ENCODE measurements at regions not wholly inside any gene's neighbourhood (a gene's known extent, or its start where the extent isn't known, plus 50 kb on each side); places are given as distances from the start of the nearest gene placed in this dataset.
A peak's percentile ranks its signal among the peaks of the same experiment; 100 is the strongest.

- Histone ChIP-seq H3K4me1 (ENCODE audit: control insufficient read depth, insufficient read depth, low read length) (peaks cover 20% of the 10 kb centered on the region), H3K4me3 (ENCODE audit: low read length) (no peak overlapping the region), H3K9me3 (replicated peaks; ENCODE audit: control insufficient read depth, low read depth, low read length) (peaks cover 2% of the 10 kb centered on the region), H3K36me3 (ENCODE audit: control insufficient read depth, insufficient read depth, low read length) (no peaks in the 10 kb centered on the region), H3K27me3 (ENCODE audit: control insufficient read depth, insufficient read depth, low read length) (no peaks in the 10 kb centered on the region), H3K27ac (ENCODE audit: low read length) (no peak overlapping the region)
- DNase-seq = no peak
These were observed 278.3 kb downstream of the TNS1 start for GRCh38 chr2:217724471-217724870.

- peaks cover 2% of the 10 kb centered on the region for H3K9me3 ChIP-seq (replicated peaks; ENCODE audit: control insufficient read depth, low read depth, low read length)
- WGBS (ENCODE audit: insufficient coverage) = 92% methylated on average over 7 of the region's 9 CpGs
- DNase-seq = no peak
These were observed 278.8 kb downstream of the TNS1 start for GRCh38 chr2:217723981-217724380.

DNA sequence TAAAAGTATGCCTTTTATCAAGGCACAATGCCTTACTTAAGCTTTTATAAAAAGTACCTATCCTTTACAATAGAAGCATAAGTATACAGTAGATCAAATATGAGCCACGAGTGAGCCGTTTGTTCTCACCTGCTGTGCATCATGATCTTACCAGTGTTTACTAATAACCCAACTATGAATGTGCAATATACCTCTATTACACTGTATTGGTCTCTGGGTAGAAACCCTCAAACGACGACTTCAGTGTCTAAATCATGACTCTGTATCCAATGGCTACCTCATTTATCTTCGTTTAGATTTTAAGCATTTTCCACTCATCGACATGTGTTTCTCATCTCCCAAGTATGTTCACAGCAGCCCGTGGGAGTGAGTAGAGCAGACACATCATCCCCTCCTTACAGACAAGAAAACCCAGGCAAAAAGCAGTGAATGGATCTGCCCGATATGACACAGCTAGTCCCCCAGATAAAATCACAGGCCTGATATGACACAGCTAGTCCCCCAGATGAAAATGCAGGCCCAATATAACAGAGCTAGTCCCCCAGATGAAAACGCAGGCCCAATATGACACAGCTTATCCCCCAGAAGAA, 279.8 kb downstream of the TNS1 start:
- no peaks in the 10 kb centered on the region for H3K36me3 ChIP-seq (ENCODE audit: control insufficient read depth, insufficient read depth, low read length)
- DNase-seq = peak; percentile 83
- WGBS (ENCODE audit: insufficient coverage) = 35% methylated on average over 4 of the region's 9 CpGs
- H3K27ac ChIP-seq (ENCODE audit: low read length) = peak overlapping the region; percentile 69
- H3K4me3 ChIP-seq (ENCODE audit: low read length) = no peak overlapping the region
- no peaks in the 10 kb centered on the region for H3K27me3 ChIP-seq (ENCODE audit: control insufficient read depth, insufficient read depth, low read length)
- peaks cover 2% of the 10 kb centered on the region for H3K9me3 ChIP-seq (replicated peaks; ENCODE audit: control insufficient read depth, low read depth, low read length)
- peaks cover 16% of the 10 kb centered on the region for H3K4me1 ChIP-seq (ENCODE audit: control insufficient read depth, insufficient read depth, low read length)

More at GRCh38 chr2:217723981-217724380, 278.8 kb downstream of the TNS1 start:
- no peaks in the 10 kb centered on the region for H3K36me3 ChIP-seq (ENCODE audit: control insufficient read depth, insufficient read depth, low read length)
- H3K27ac ChIP-seq (ENCODE audit: low read length) = no peak overlapping the region
- H3K4me3 ChIP-seq (ENCODE audit: low read length) = no peak overlapping the region
- H3K4me1 ChIP-seq (ENCODE audit: control insufficient read depth, insufficient read depth, low read length) = peaks cover 16% of the 10 kb centered on the region
- no peaks in the 10 kb centered on the region for H3K27me3 ChIP-seq (ENCODE audit: control insufficient read depth, insufficient read depth, low read length)

DNA sequence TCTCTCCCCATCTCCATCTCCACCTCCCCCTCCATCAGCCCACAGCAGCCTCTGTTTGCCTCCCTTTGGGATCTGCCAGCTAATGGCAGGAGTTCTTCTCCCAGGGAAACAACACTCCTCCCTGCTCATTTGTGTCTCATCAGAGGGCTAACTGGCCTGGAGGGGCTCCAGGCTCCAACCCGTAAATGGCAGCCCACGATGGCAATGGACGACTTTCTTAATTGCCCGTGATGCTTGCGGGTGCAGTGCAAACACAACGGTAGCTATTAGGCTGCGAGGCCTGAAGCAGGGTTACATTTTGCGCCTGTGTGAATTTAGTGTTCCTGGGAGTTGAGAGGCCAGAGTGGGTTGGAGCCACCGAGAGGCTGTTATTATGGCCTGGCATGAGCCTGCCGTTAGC, 285.1 kb downstream of the TNS1 start:
- Histone ChIP-seq H3K27me3 (ENCODE audit: control insufficient read depth, insufficient read depth, low read length) (no peaks in the 10 kb centered on the region), H3K4me3 (ENCODE audit: low read length) (no peak overlapping the region), H3K9me3 (replicated peaks; ENCODE audit: control insufficient read depth, low read depth, low read length) (peaks cover 9% of the 10 kb centered on the region), H3K36me3 (ENCODE audit: control insufficient read depth, insufficient read depth, low read length) (no peaks in the 10 kb centered on the region), H3K4me1 (ENCODE audit: control insufficient read depth, insufficient read depth, low read length) (peaks cover 25% of the 10 kb centered on the region), H3K27ac (ENCODE audit: low read length) (no peak overlapping the region)
- DNase-seq = no peak
- 86% methylated on average over 9 of the region's 10 CpGs for WGBS (ENCODE audit: insufficient coverage)

GRCh38 chr2:217715484-217715883, 287.3 kb downstream of the TNS1 start:
- 80% methylated on average over 1 of the region's 1 CpG for WGBS (ENCODE audit: insufficient coverage)
- H3K36me3 ChIP-seq (ENCODE audit: control insufficient read depth, insufficient read depth, low read length) = no peaks in the 10 kb centered on the region
- no peaks in the 10 kb centered on the region for H3K27me3 ChIP-seq (ENCODE audit: control insufficient read depth, insufficient read depth, low read length)
- peaks cover 8% of the 10 kb centered on the region for H3K9me3 ChIP-seq (replicated peaks; ENCODE audit: control insufficient read depth, low read depth, low read length)
- no peak for DNase-seq
- H3K4me1 ChIP-seq (ENCODE audit: control insufficient read depth, insufficient read depth, low read length) = peaks cover 36% of the 10 kb centered on the region
- H3K27ac ChIP-seq (ENCODE audit: low read length) = no peak overlapping the region
- H3K4me3 ChIP-seq (ENCODE audit: low read length) = no peak overlapping the region

GRCh38 chr2:217714287-217714751, 288.5 kb downstream of the TNS1 start:
- Histone ChIP-seq H3K36me3 (ENCODE audit: control insufficient read depth, insufficient read depth, low read length) (no peaks in the 10 kb centered on the region), H3K27me3 (ENCODE audit: control insufficient read depth, insufficient read depth, low read length) (no peaks in the 10 kb centered on the region), H3K9me3 (replicated peaks; ENCODE audit: control insufficient read depth, low read depth, low read length) (peaks cover 8% of the 10 kb centered on the region), H3K27ac (ENCODE audit: low read length) (peak overlapping the region; percentile 67), H3K4me1 (ENCODE audit: control insufficient read depth, insufficient read depth, low read length) (peaks cover 46% of the 10 kb centered on the region), H3K4me3 (ENCODE audit: low read length) (no peak overlapping the region)
- DNase-seq = peak; percentile 87
- 6% methylated on average over 7 of the region's 10 CpGs for WGBS (ENCODE audit: insufficient coverage)

- H3K27me3 ChIP-seq (ENCODE audit: control insufficient read depth, insufficient read depth, low read length) = no peaks in the 10 kb centered on the region
- H3K36me3 ChIP-seq (ENCODE audit: control insufficient read depth, insufficient read depth, low read length) = no peaks in the 10 kb centered on the region
- peak; percentile 87 for DNase-seq
- H3K4me3 ChIP-seq (ENCODE audit: low read length) = no peak overlapping the region
- peaks cover 8% of the 10 kb centered on the region for H3K9me3 ChIP-seq (replicated peaks; ENCODE audit: control insufficient read depth, low read depth, low read length)
- WGBS (ENCODE audit: insufficient coverage) = 57% methylated on average over 12 of the region's 16 CpGs
- peak overlapping the region; percentile 62 for H3K27ac ChIP-seq (ENCODE audit: low read length)
- peaks cover 50% of the 10 kb centered on the region for H3K4me1 ChIP-seq (ENCODE audit: control insufficient read depth, insufficient read depth, low read length)
These were observed 289.2 kb downstream of the TNS1 start for GRCh38 chr2:217713395-217714286.

GRCh38 chr2:217712431-217712830, 290.4 kb downstream of the TNS1 start:
- WGBS (ENCODE audit: insufficient coverage) = 96% methylated on average over 5 of the region's 7 CpGs
- Histone ChIP-seq H3K9me3 (replicated peaks; ENCODE audit: control insufficient read depth, low read depth, low read length) (peaks cover 8% of the 10 kb centered on the region), H3K4me3 (ENCODE audit: low read length) (no peak overlapping the region), H3K4me1 (ENCODE audit: control insufficient read depth, insufficient read depth, low read length) (peaks cover 50% of the 10 kb centered on the region), H3K27me3 (ENCODE audit: control insufficient read depth, insufficient read depth, low read length) (no peaks in the 10 kb centered on the region), H3K27ac (ENCODE audit: low read length) (no peak overlapping the region), H3K36me3 (ENCODE audit: control insufficient read depth, insufficient read depth, low read length) (no peaks in the 10 kb centered on the region)
- no peak for DNase-seq

GRCh38 chr2:217711188-217711587, 291.6 kb downstream of the TNS1 start:
- WGBS (ENCODE audit: insufficient coverage) = 69% methylated on average over 3 of the region's 4 CpGs
- H3K9me3 ChIP-seq (replicated peaks; ENCODE audit: control insufficient read depth, low read depth, low read length) = peaks cover 8% of the 10 kb centered on the region
- no peaks in the 10 kb centered on the region for H3K36me3 ChIP-seq (ENCODE audit: control insufficient read depth, insufficient read depth, low read length)
- peak; percentile 76 for DNase-seq
- peak overlapping the region; percentile 43 for H3K27ac ChIP-seq (ENCODE audit: low read length)
- peaks cover 58% of the 10 kb centered on the region for H3K4me1 ChIP-seq (ENCODE audit: control insufficient read depth, insufficient read depth, low read length)
- no peaks in the 10 kb centered on the region for H3K27me3 ChIP-seq (ENCODE audit: control insufficient read depth, insufficient read depth, low read length)
- no peak overlapping the region for H3K4me3 ChIP-seq (ENCODE audit: low read length)

DNA sequence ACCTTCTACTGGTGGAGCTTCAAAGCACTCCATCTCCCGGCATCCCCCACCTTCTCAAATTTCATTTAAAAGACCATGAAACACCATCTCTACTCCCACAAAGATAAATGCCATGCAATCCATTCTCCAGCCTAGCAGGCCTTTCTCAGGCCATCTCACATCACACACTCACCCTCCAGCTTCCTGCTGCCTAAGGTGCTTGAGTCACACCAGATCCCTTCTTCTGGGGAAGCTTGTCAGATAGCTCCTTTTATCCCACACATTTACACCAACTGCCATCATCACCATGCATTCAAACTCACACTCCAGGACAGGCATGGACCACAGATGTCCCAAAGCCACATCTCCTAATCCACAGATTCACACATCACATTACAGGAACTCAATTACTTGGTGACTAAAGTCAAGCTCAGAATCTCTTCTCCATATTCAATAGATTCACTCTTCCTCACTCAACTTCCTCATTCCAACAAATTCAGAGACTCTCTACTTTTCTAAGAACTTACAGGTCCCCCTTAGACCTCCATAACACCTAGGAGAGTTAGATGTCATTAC, 292.5 kb downstream of the TNS1 start:
- H3K27ac ChIP-seq (ENCODE audit: low read length) = peak overlapping the region; percentile 2
- H3K9me3 ChIP-seq (replicated peaks; ENCODE audit: control insufficient read depth, low read depth, low read length) = peaks cover under 1% of the 10 kb centered on the region
- WGBS (ENCODE audit: insufficient coverage) = 63% methylated on average over 1 of the region's 1 CpG
- no peaks in the 10 kb centered on the region for H3K36me3 ChIP-seq (ENCODE audit: control insufficient read depth, insufficient read depth, low read length)
- H3K4me1 ChIP-seq (ENCODE audit: control insufficient read depth, insufficient read depth, low read length) = peaks cover 58% of the 10 kb centered on the region
- H3K4me3 ChIP-seq (ENCODE audit: low read length) = no peak overlapping the region
- no peak for DNase-seq
- H3K27me3 ChIP-seq (ENCODE audit: control insufficient read depth, insufficient read depth, low read length) = no peaks in the 10 kb centered on the region

All from muscle of leg (tissue), 3 donors.